Ishikawa (cell line): ENCODE measurements at regions not wholly inside any gene's neighbourhood (a gene's known extent, or its start where the extent isn't known, plus 50 kb on each side); places are given as distances from the start of the nearest gene placed in this dataset.

ENCODE experiments used
- CEBPB ChIP-seq: IDR thresholded peaks from 2 replicates; pipeline ENCODE4 v1.6.1; 2012
- EGR1 ChIP-seq: IDR thresholded peaks from 2 replicates; pipeline ENCODE4 v1.6.1; 2012
- EP300 ChIP-seq: IDR thresholded peaks from 2 replicates; pipeline ENCODE4 v1.6.1; 2012; ENCODE audit warnings: borderline replicate concordance
- FOXM1 ChIP-seq: IDR thresholded peaks from 2 replicates; pipeline ENCODE4 v1.6.1; 2012; ENCODE audit warnings: low read depth, borderline replicate concordance
- MAX ChIP-seq: IDR thresholded peaks from 2 replicates; pipeline ENCODE4 v1.6.1; 2012
- NFIC ChIP-seq: IDR thresholded peaks from 2 replicates; pipeline ENCODE4 v1.6.1; 2012
- RAD21 ChIP-seq: IDR thresholded peaks from 2 replicates; pipeline ENCODE4 v1.6.1; 2012; ENCODE audit warnings: low read depth
- REST ChIP-seq: IDR thresholded peaks from 2 replicates; pipeline ENCODE4 v1.6.1; 2012; ENCODE audit warnings: low read depth, mild to moderate bottlenecking
- TAF1 ChIP-seq: IDR thresholded peaks from 2 replicates; pipeline ENCODE4 v1.6.1; 2012; ENCODE audit warnings: low read depth, mild to moderate bottlenecking
- TCF12 ChIP-seq: IDR thresholded peaks from 2 replicates; pipeline ENCODE4 v1.6.1; 2012; ENCODE audit warnings: low read depth
- TEAD4 ChIP-seq: IDR thresholded peaks from 2 replicates; pipeline ENCODE4 v1.6.1; 2012
- USF1 ChIP-seq: IDR thresholded peaks from 2 replicates; pipeline ENCODE4 v1.6.1; 2012
- YY1 ChIP-seq: IDR thresholded peaks from 2 replicates; pipeline ENCODE4 v1.6.1; 2012; ENCODE audit warnings: low read depth

- TF ChIP-seq CEBPB (no peak), YY1 (no peak), MAX (no peak), EP300 (no peak), FOXM1 (no peak), NFIC (no peak), EGR1 (no peak), TEAD4 (no peak), USF1 (no peak), RAD21 (no peak), TAF1 (no peak), REST (no peak), TCF12 (no peak)
Measured at GRCh38 chr11:15742626-15743519, 613.5 kb downstream of the SOX6 start.
